SK-N-SH treated with all-trans-retinoic acid at 6 μM for 48 hours (cell line): ENCODE measurements at regions not wholly inside any gene's neighbourhood (a gene's known extent, or its start where the extent isn't known, plus 50 kb on each side); places are given as distances from the start of the nearest gene placed in this dataset.

Experiments
- ATAC-seq: fragments of 200-7000 bp; cut with Tn5 transposase; 3 replicates; pipeline ENCODE4 v1.9.1; 2020; ENCODE audit warnings: mild to moderate bottlenecking, moderate library complexity
- ARNTL ChIP-seq: fragments of 450-650 bp; formaldehyde crosslinking; IDR thresholded peaks from 2 replicates; pipeline ENCODE4 v1.5.0; 2020; ENCODE audit warnings: low read depth, mild to moderate bottlenecking, moderate library complexity, borderline replicate concordance
- BACH2 ChIP-seq: fragments of 250-450 bp; sonication (Bioruptor Pico); IDR thresholded peaks from 2 replicates; pipeline ENCODE4 v1.9.0; 2021; ENCODE audit warnings: mild to moderate bottlenecking, borderline replicate concordance
- CSDC2 ChIP-seq: fragments of 250-450 bp; sonication (Bioruptor Pico); IDR thresholded peaks from 2 replicates; pipeline ENCODE4 v1.5.0; 2020; ENCODE audit warnings: mild to moderate bottlenecking, moderate library complexity
- ESRRG ChIP-seq: fragments of 250-450 bp; sonication (Bioruptor Pico); IDR thresholded peaks from 2 replicates; pipeline ENCODE4 v1.6.1; 2021; ENCODE audit warnings: mild to moderate bottlenecking
- GLIS3 ChIP-seq: fragments of 250-450 bp; sonication (Bioruptor Pico); IDR thresholded peaks from 2 replicates; pipeline ENCODE4 v1.5.0; 2020; ENCODE audit warnings: mild to moderate bottlenecking, moderate library complexity
- ISL1 ChIP-seq: fragments of 250-450 bp; sonication (Bioruptor Pico); IDR thresholded peaks from 2 replicates; pipeline ENCODE4 v2.1.2; 2022; ENCODE audit warnings: mild to moderate bottlenecking, moderate library complexity
- OSR1 ChIP-seq: fragments of 250-450 bp; sonication (Bioruptor Pico); IDR thresholded peaks from 2 replicates; pipeline ENCODE4 v1.8.0; 2022; ENCODE audit warnings: moderate library complexity, mild to moderate bottlenecking, inconsistent platforms
- PPARA ChIP-seq: fragments of 250-450 bp; sonication (Bioruptor Pico); IDR thresholded peaks from 2 replicates; pipeline ENCODE4 v1.5.0; 2020; ENCODE audit warnings: mild to moderate bottlenecking, borderline replicate concordance
- RARB ChIP-seq: fragments of 250-450 bp; sonication (Bioruptor Pico); IDR thresholded peaks from 2 replicates; pipeline ENCODE4 v1.8.0; 2021; ENCODE audit warnings: mild to moderate bottlenecking, moderate library complexity
- SNAI2 ChIP-seq: fragments of 250-450 bp; sonication (Bioruptor Pico); IDR thresholded peaks from 2 replicates; pipeline ENCODE4 v1.5.0; 2020; ENCODE audit warnings: mild to moderate bottlenecking, moderate library complexity
- TCF4 ChIP-seq: fragments of 250-450 bp; sonication (Bioruptor Pico); IDR thresholded peaks from 2 replicates; pipeline ENCODE4 v1.8.0; 2021; ENCODE audit warnings: mild to moderate bottlenecking, moderate library complexity, borderline replicate concordance
- TOX ChIP-seq: fragments of 250-450 bp; sonication (Bioruptor Pico); IDR thresholded peaks from 2 replicates; pipeline ENCODE4 v1.8.0; 2021; ENCODE audit warnings: mild to moderate bottlenecking, moderate library complexity, borderline replicate concordance
- ZC3H10 ChIP-seq: fragments of 250-450 bp; sonication (Bioruptor Pico); IDR thresholded peaks from 2 replicates; pipeline ENCODE4 v1.5.1; 2021; ENCODE audit warnings: mild to moderate bottlenecking, moderate library complexity
- ZFP3 ChIP-seq: fragments of 250-450 bp; sonication (Bioruptor Pico); IDR thresholded peaks from 2 replicates; pipeline ENCODE4 v1.5.0; 2020; ENCODE audit warnings: mild to moderate bottlenecking, moderate library complexity
- ZFP30 ChIP-seq: fragments of 450-650 bp; formaldehyde crosslinking; IDR thresholded peaks from 2 replicates; pipeline ENCODE4 v1.5.0; 2022; ENCODE audit warnings: mild to moderate bottlenecking, moderate library complexity
- ZNF565 ChIP-seq: fragments of 450-650 bp; formaldehyde crosslinking; conservative IDR thresholded peaks from 2 replicates; pipeline ENCODE4 v1.5.0; 2020; ENCODE audit warnings: low read depth, mild to moderate bottlenecking, moderate library complexity
- ZNF70 ChIP-seq: fragments of 450-650 bp; formaldehyde crosslinking; IDR thresholded peaks from 2 replicates; pipeline ENCODE4 v1.5.0; 2020; ENCODE audit warnings: mild to moderate bottlenecking, moderate library complexity
- TF ChIP-seq, protein P1 (sequence below): fragments of 250-450 bp; sonication (Bioruptor Pico); IDR thresholded peaks from 2 replicates; pipeline ENCODE4 v1.5.1; 2020; ENCODE audit warnings: low read depth, mild to moderate bottlenecking, moderate library complexity
- TF ChIP-seq, protein P2 (sequence below): fragments of 250-450 bp; sonication (Bioruptor Pico); IDR thresholded peaks from 2 replicates; pipeline ENCODE4 v1.5.0; 2020; ENCODE audit warnings: mild to moderate bottlenecking, moderate library complexity
- TF ChIP-seq, protein P3 (sequence below): fragments of 250-450 bp; sonication (Bioruptor Pico); IDR thresholded peaks from 2 replicates; pipeline ENCODE4 v1.8.0; 2021; ENCODE audit warnings: low read depth, mild to moderate bottlenecking, moderate library complexity, borderline replicate concordance
- TF ChIP-seq, protein P4 (sequence below): fragments of 250-450 bp; sonication (Bioruptor Pico); IDR thresholded peaks from 2 replicates; pipeline ENCODE4 v1.8.0; 2020; ENCODE audit warnings: mild to moderate bottlenecking, moderate library complexity, borderline replicate concordance

DNA sequence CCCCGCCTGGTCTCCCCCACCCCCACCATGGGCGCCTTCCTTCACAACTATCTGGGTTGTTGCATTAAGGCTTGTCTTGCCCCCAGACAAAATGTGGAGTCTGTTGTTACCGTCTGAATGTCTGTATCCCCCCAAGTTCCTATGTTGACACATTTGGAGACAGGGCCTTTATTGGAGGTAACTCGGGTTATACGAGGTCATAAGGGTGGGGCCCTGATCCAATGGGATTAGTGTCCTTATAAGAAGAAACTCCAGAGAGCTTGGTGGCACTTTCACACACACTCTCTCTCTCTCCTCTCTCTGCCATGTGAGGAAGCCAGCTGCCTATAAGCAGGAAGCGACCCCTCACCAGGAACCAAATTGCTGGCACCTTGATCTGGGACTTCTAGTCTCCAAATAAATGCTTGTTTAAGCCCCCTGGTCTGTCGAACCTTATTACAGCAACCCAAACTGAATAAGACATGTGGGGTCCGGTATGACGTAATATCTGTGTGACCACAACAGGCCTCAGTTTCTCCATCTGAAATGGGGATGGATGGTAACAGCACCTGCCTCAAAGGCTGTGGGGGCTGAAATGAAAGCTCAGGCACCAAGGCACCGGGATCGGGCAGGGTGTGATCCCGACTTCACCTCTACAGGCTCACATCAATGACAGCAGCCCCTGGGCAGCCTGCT, 222.3 kb downstream of the CTTN start:
- TF ChIP-seq BACH2 (CRISPR knock-in tag) = no peak
- TF ChIP-seq, protein P1, sequence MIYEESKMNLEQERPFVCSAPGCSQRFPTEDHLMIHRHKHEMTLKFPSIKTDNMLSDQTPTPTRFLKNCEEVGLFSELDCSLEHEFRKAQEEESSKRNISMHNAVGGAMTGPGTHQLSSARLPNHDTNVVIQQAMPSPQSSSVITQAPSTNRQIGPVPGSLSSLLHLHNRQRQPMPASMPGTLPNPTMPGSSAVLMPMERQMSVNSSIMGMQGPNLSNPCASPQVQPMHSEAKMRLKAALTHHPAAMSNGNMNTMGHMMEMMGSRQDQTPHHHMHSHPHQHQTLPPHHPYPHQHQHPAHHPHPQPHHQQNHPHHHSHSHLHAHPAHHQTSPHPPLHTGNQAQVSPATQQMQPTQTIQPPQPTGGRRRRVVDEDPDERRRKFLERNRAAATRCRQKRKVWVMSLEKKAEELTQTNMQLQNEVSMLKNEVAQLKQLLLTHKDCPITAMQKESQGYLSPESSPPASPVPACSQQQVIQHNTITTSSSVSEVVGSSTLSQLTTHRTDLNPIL (CRISPR knock-in tag) = no peak
- TF ChIP-seq ZFP3 (CRISPR knock-in tag) = no peak
- TF ChIP-seq TCF4 (CRISPR knock-in tag) = no peak
- no peak for TF ChIP-seq SNAI2 (CRISPR knock-in tag)
- no peak for TF ChIP-seq ZNF565 (CRISPR knock-in tag)
- no peak for TF ChIP-seq GLIS3 (CRISPR knock-in tag)
- no peak for TF ChIP-seq PPARA (CRISPR knock-in tag)
- TF ChIP-seq, protein P2, sequence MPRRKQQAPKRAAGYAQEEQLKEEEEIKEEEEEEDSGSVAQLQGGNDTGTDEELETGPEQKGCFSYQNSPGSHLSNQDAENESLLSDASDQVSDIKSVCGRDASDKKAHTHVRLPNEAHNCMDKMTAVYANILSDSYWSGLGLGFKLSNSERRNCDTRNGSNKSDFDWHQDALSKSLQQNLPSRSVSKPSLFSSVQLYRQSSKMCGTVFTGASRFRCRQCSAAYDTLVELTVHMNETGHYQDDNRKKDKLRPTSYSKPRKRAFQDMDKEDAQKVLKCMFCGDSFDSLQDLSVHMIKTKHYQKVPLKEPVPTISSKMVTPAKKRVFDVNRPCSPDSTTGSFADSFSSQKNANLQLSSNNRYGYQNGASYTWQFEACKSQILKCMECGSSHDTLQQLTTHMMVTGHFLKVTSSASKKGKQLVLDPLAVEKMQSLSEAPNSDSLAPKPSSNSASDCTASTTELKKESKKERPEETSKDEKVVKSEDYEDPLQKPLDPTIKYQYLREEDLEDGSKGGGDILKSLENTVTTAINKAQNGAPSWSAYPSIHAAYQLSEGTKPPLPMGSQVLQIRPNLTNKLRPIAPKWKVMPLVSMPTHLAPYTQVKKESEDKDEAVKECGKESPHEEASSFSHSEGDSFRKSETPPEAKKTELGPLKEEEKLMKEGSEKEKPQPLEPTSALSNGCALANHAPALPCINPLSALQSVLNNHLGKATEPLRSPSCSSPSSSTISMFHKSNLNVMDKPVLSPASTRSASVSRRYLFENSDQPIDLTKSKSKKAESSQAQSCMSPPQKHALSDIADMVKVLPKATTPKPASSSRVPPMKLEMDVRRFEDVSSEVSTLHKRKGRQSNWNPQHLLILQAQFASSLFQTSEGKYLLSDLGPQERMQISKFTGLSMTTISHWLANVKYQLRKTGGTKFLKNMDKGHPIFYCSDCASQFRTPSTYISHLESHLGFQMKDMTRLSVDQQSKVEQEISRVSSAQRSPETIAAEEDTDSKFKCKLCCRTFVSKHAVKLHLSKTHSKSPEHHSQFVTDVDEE (CRISPR knock-in tag) = no peak
- TF ChIP-seq RARB (CRISPR knock-in tag) = no peak
- no peak for TF ChIP-seq ARNTL
- no peak for TF ChIP-seq ZNF70 (CRISPR knock-in tag)
- no peak for ATAC-seq

DNA sequence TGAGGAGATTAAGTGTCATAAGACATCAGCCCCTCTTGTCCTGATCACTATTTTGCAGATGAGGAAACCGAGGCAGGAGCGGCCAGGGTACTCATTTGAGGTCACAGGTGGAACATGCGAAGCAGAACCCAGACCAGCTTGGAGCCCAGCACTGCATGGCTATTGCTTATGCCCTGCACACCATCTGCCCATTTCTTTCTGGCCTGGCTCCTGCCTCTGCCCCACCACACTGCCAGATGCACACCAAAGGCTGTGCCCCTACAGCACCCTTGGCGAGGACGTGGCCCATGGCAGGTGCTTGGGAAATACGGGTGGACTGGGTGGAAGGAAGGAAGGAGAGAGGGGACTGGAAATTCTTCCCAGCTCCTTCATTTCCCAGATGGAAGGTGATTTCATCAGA, 222.9 kb downstream of the CTTN start:
- no peak for TF ChIP-seq GLIS3 (CRISPR knock-in tag)
- TF ChIP-seq ESRRG (CRISPR knock-in tag) = no peak
- TF ChIP-seq ZFP30 (CRISPR knock-in tag) = no peak
- no peak for TF ChIP-seq OSR1
- TF ChIP-seq, protein P3, sequence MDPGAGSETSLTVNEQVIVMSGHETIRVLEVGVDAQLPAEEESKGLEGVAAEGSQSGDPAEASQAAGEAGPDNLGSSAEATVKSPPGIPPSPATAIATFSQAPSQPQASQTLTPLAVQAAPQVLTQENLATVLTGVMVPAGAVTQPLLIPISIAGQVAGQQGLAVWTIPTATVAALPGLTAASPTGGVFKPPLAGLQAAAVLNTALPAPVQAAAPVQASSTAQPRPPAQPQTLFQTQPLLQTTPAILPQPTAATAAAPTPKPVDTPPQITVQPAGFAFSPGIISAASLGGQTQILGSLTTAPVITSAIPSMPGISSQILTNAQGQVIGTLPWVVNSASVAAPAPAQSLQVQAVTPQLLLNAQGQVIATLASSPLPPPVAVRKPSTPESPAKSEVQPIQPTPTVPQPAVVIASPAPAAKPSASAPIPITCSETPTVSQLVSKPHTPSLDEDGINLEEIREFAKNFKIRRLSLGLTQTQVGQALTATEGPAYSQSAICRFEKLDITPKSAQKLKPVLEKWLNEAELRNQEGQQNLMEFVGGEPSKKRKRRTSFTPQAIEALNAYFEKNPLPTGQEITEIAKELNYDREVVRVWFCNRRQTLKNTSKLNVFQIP (CRISPR knock-in tag) = no peak
- TF ChIP-seq ZC3H10 (CRISPR knock-in tag) = no peak
- TF ChIP-seq, protein P4, sequence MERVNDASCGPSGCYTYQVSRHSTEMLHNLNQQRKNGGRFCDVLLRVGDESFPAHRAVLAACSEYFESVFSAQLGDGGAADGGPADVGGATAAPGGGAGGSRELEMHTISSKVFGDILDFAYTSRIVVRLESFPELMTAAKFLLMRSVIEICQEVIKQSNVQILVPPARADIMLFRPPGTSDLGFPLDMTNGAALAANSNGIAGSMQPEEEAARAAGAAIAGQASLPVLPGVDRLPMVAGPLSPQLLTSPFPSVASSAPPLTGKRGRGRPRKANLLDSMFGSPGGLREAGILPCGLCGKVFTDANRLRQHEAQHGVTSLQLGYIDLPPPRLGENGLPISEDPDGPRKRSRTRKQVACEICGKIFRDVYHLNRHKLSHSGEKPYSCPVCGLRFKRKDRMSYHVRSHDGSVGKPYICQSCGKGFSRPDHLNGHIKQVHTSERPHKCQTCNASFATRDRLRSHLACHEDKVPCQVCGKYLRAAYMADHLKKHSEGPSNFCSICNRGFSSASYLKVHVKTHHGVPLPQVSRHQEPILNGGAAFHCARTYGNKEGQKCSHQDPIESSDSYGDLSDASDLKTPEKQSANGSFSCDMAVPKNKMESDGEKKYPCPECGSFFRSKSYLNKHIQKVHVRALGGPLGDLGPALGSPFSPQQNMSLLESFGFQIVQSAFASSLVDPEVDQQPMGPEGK (CRISPR knock-in tag) = no peak
- no peak for TF ChIP-seq ZNF70 (CRISPR knock-in tag)
- no peak for TF ChIP-seq ARNTL
- no peak for TF ChIP-seq TCF4 (CRISPR knock-in tag)
- TF ChIP-seq, protein P1 (CRISPR knock-in tag) = no peak
- no peak for TF ChIP-seq CSDC2
- no peak for TF ChIP-seq ISL1 (CRISPR knock-in tag)
- TF ChIP-seq, protein P2 (CRISPR knock-in tag) = no peak
- no peak for TF ChIP-seq BACH2 (CRISPR knock-in tag)
- TF ChIP-seq TOX = no peak
- TF ChIP-seq ZFP3 (CRISPR knock-in tag) = no peak
- TF ChIP-seq, all 23 proteins: peak for 0
- ATAC-seq = no peak
